ENCODE measurements at regions not wholly inside any gene's neighbourhood (a gene's known extent, or its start where the extent isn't known, plus 50 kb on each side); places are given as distances from the start of the nearest gene placed in this dataset.

DNA sequence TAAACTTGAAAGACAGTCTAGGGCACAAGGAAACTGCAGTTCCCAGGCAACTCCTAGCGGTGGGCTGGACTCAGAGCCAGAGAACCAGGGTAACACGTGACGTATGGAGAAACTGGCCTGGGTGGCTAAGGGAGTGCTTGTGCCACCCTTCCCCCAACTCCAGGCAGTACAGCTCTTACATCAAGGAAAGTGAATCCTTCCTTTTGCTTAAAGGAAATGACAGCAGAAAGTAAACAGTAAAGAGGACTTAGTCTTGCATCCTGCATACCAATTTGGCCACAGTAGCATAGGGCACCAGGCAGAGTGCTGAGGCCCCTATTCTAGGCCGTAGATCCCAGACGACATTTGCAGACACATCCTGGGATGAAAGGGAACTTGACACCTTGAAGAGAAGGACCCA, 322.8 kb downstream of the CD109 start:
- no peaks in the 10 kb centered on the region for H3K36me3 ChIP-seq (replicated peaks in 1 of 2; ENCODE audit: control extremely low read depth in 1 of 2, control insufficient read depth in 1 of 2, extremely low read depth in 1 of 2, insufficient read depth in 2 of 2, low read length in 1 of 2)
- no peak overlapping the region for H3K27ac ChIP-seq (ENCODE audit: low read length in 2 of 2)
- POLR2A ChIA-PET = no interaction called here
- H3K27me3 Mint-ChIP-seq = no peaks in the 10 kb centered on the region
- no peaks in the 10 kb centered on the region for H3K4me1 ChIP-seq (ENCODE audit: control insufficient read depth in 2 of 2, insufficient read depth in 2 of 2, low read length in 2 of 2)
- TF ChIP-seq, protein P1, sequence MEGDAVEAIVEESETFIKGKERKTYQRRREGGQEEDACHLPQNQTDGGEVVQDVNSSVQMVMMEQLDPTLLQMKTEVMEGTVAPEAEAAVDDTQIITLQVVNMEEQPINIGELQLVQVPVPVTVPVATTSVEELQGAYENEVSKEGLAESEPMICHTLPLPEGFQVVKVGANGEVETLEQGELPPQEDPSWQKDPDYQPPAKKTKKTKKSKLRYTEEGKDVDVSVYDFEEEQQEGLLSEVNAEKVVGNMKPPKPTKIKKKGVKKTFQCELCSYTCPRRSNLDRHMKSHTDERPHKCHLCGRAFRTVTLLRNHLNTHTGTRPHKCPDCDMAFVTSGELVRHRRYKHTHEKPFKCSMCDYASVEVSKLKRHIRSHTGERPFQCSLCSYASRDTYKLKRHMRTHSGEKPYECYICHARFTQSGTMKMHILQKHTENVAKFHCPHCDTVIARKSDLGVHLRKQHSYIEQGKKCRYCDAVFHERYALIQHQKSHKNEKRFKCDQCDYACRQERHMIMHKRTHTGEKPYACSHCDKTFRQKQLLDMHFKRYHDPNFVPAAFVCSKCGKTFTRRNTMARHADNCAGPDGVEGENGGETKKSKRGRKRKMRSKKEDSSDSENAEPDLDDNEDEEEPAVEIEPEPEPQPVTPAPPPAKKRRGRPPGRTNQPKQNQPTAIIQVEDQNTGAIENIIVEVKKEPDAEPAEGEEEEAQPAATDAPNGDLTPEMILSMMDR (IDR thresholded peaks at IDR 0.05) = no peak
- TF ChIP-seq EZH2 (IDR thresholded peaks at IDR 0.05; ENCODE audit: borderline replicate concordance, insufficient read depth, low read depth, low read length, poor library complexity, severe bottlenecking) = no peak
- H3K4me3 Mint-ChIP-seq = no peak overlapping the region
- no peaks in the 10 kb centered on the region for H4K20me1 ChIP-seq (ENCODE audit: control insufficient read depth, insufficient read depth, low read length, poor library complexity, severe bottlenecking)
- H3K79me2 ChIP-seq (ENCODE audit: control insufficient read depth, insufficient read depth, low read length) = no peaks in the 10 kb centered on the region
- CTCF ChIA-PET = no interaction called here
- intact Hi-C loops (cut with micrococcal nuclease) = no loop called here
- H3K9ac ChIP-seq (ENCODE audit: low read length) = no peak overlapping the region
- H3K27ac Mint-ChIP-seq = no peak overlapping the region
- no peak overlapping the region for H2AFZ ChIP-seq (ENCODE audit: insufficient read depth, low read depth, low read length, poor library complexity, severe bottlenecking)
- no peak overlapping the region for H3K4me3 ChIP-seq (ENCODE audit: control extremely low read depth in 1 of 5, extremely low read depth in 1 of 5, insufficient read depth in 1 of 5, low read depth in 2 of 5, low read length in 4 of 5)
- WGBS (ENCODE audit: insufficient coverage) = 84% methylated on average over 4 of the region's 5 CpGs
- peaks cover 5% of the 10 kb centered on the region for H3K9me3 Mint-ChIP-seq (ENCODE audit: insufficient read depth)
- ATAC-seq (ENCODE audit: low read depth) (no peak), DNase-seq (no peak)
- no peaks in the 10 kb centered on the region for H3K27me3 ChIP-seq (replicated peaks in 1 of 4; ENCODE audit: control extremely low read depth in 1 of 4, control insufficient read depth in 3 of 4, insufficient read depth in 4 of 4, low read length in 3 of 4)
- no peaks in the 10 kb centered on the region for H3K4me1 Mint-ChIP-seq
- H3K9me3 ChIP-seq (ENCODE audit: control extremely low read depth in 1 of 3, control insufficient read depth in 2 of 3, insufficient read depth in 1 of 3, low read length in 2 of 3) = peaks cover 0 to 8% (median 0%) of the 10 kb centered on the region in 3 donors
- H3K4me2 ChIP-seq (replicated peaks; ENCODE audit: low read depth, low read length, poor library complexity, severe bottlenecking) = no peak overlapping the region

DNA sequence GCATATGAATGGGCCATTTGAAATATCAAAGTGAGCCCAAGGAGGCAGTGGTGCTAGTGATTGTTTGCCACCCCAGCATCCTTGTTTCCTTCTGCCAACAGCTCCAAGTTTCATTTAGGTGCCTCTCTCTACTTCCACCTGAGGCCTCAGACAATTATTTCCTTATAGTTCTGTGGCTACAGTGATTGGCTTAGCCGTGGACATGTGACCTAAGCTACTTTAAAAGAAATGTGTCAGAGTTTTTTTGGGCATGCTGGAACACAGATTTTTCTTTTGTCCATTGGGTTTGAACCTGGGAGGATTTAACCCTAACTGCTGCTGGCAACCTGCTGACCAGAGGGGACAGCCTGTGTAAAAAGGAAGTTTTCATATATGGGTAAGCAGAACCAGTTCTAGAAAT, 319.4 kb downstream of the CD109 start:
- Histone ChIP-seq H3K36me3 (replicated peaks in 1 of 2; ENCODE audit: control extremely low read depth in 1 of 2, control insufficient read depth in 1 of 2, extremely low read depth in 1 of 2, insufficient read depth in 2 of 2, low read length in 1 of 2) (no peaks in the 10 kb centered on the region), H3K79me2 (ENCODE audit: control insufficient read depth, insufficient read depth, low read length) (no peaks in the 10 kb centered on the region), H4K20me1 (ENCODE audit: control insufficient read depth, insufficient read depth, low read length, poor library complexity, severe bottlenecking) (no peaks in the 10 kb centered on the region), H3K9ac (ENCODE audit: low read length) (no peak overlapping the region), H3K4me2 (replicated peaks; ENCODE audit: low read depth, low read length, poor library complexity, severe bottlenecking) (no peak overlapping the region), H3K27ac (ENCODE audit: low read length in 2 of 2) (no peak overlapping the region), H3K9me3 (ENCODE audit: control extremely low read depth in 1 of 3, control insufficient read depth in 2 of 3, insufficient read depth in 1 of 3, low read length in 2 of 3) (peaks cover 0 to 8% (median 0%) of the 10 kb centered on the region in 3 donors), H3K4me1 (ENCODE audit: control insufficient read depth in 2 of 2, insufficient read depth in 2 of 2, low read length in 2 of 2) (no peaks in the 10 kb centered on the region), H2AFZ (ENCODE audit: insufficient read depth, low read depth, low read length, poor library complexity, severe bottlenecking) (no peak overlapping the region), H3K27me3 (replicated peaks in 1 of 4; ENCODE audit: control extremely low read depth in 1 of 4, control insufficient read depth in 3 of 4, insufficient read depth in 4 of 4, low read length in 3 of 4) (no peaks in the 10 kb centered on the region), H3K4me3 (ENCODE audit: control extremely low read depth in 1 of 5, extremely low read depth in 1 of 5, insufficient read depth in 1 of 5, low read depth in 2 of 5, low read length in 4 of 5) (no peak overlapping the region)
- 80% methylated on average over 1 of the region's 1 CpG for WGBS (ENCODE audit: insufficient coverage)
- ChIA-PET POLR2A (no interaction called here), CTCF (no interaction called here)
- intact Hi-C loops (cut with micrococcal nuclease) = no loop called here
- ATAC-seq (ENCODE audit: low read depth) (no peak), DNase-seq (no peak)
- H3K4me1 Mint-ChIP-seq = no peaks in the 10 kb centered on the region
- TF ChIP-seq, protein P1 (IDR thresholded peaks at IDR 0.05) = no peak
- TF ChIP-seq EZH2 (IDR thresholded peaks at IDR 0.05; ENCODE audit: borderline replicate concordance, insufficient read depth, low read depth, low read length, poor library complexity, severe bottlenecking) = no peak
- no peaks in the 10 kb centered on the region for H3K27me3 Mint-ChIP-seq
- H3K4me3 Mint-ChIP-seq = no peak overlapping the region
- peaks cover under 1% of the 10 kb centered on the region for H3K9me3 Mint-ChIP-seq (ENCODE audit: insufficient read depth)
- no peak overlapping the region for H3K27ac Mint-ChIP-seq
